Ovary (tissue), 7 donors: ENCODE measurements at regions not wholly inside any gene's neighbourhood (a gene's known extent, or its start where the extent isn't known, plus 50 kb on each side); places are given as distances from the start of the nearest gene placed in this dataset.

Source experiments
- DNase-seq, 5 donors: peaks; one replicate each; pipeline ENCODE4 v3.0.0-alpha.2; 2019 to 2020
- H3K27ac ChIP-seq, 2 donors: fragments of 200-600 bp; one replicate each; pipeline versions ENCODE4 v1.5.1 to v1.8.0; 2019 to 2022
- H3K27me3 ChIP-seq: fragments of 200-600 bp; one replicate; pipeline ENCODE4 v1.8.0; 2022
- H3K36me3 ChIP-seq: fragments of 200-600 bp; sonication (generic); one replicate; pipeline ENCODE4 v1.5.1; 2019
- H3K4me1 ChIP-seq: one replicate; pipeline ENCODE4 v1.8.1; 2013; ENCODE audit warnings: mild to moderate bottlenecking, moderate library complexity; ENCODE audit not compliant: insufficient read depth
- H3K4me3 ChIP-seq: fragments of 200-600 bp; sonication (generic); one replicate; pipeline ENCODE4 v1.5.1; 2017
- H3K9me3 ChIP-seq, 2 donors: fragments of 200-600 bp in 1 of 2; sonication (generic) in 1 of 2; one replicate each; pipeline versions ENCODE4 v1.5.1 to v1.8.1; 2013 to 2019; ENCODE audit warnings: mild to moderate bottlenecking in 1 of 2, moderate library complexity in 1 of 2
- CTCF ChIP-seq, 3 donors: fragments of 450-650 bp in 2 of 3; fragments of 200-600 bp in 1 of 3; IDR thresholded peaks; one replicate each; pipeline versions ENCODE4 v1.5.1 to v1.8.0; 2016 to 2022; ENCODE audit warnings: antibody characterized with exemption in 3 of 3, mild to moderate bottlenecking in 1 of 3
- EP300 ChIP-seq: sonication (generic); formaldehyde crosslinking; IDR thresholded peaks from one replicate; pipeline ENCODE4 v1.6.1; 2017; ENCODE audit warnings: antibody characterized with exemption
- POLR2A ChIP-seq: fragments of 450-650 bp; IDR thresholded peaks from one replicate; pipeline ENCODE4 v1.6.1; 2017; ENCODE audit warnings: antibody characterized with exemption, mild to moderate bottlenecking, moderate library complexity
- WGBS, 3 donors: extraction: QIAGEN DNeasy Blood & Tissue Kit in 1 of 3; methylation state at CpG; one replicate each; pipeline versions ENCODE4 v1.1.5 to v1.1.7; 2013 to 2017; 5-methylcytosine and 5-hydroxymethylcytosine counted together
- intact Hi-C, 4 donors: fragments of 100-400 bp; cut with DNase I; formaldehyde crosslinking; loops; one replicate each; pipeline versions ENCODE4 v1.11.0 to v1.15.1; 2022 to 2023
- donor health status: DM: no; HTN: no; CAD: no; lungs with moderate emphysema.
- donor health status: DM: no; HTN: no; CAD: no.
- donor health status: Bipolar disorder and iron deficiency.
- donor health status: DM: no; HTN: no; CAD: no.
- donor health status: DM: yes; HTN: yes; CAD: no.

- H3K9me3 ChIP-seq, result no peaks in the 10 kb centered on the region
- 28 to 30% (median 30%) methylated on average over 8 of the region's 8 CpGs for WGBS, 3 donors
- DNase-seq, result peak in 2 of 5 donors; percentile 18 to 24
- no peak overlapping the region for H3K27ac ChIP-seq
- H3K4me3 ChIP-seq, result no peak overlapping the region
- H3K27me3 ChIP-seq, result no peaks in the 10 kb centered on the region
- TF ChIP-seq POLR2A, result no peak
- TF ChIP-seq CTCF (IDR thresholded peaks at IDR 0.05), result peak in 1 of 3 donors; percentile 15
- no peak for TF ChIP-seq EP300
- intact Hi-C loops, result no loop called here
- H3K36me3 ChIP-seq, result no peaks in the 10 kb centered on the region
- H3K4me1 ChIP-seq, result no peaks in the 10 kb centered on the region
These were observed 824.0 kb downstream of the STIM2 start for GRCh38 chr4:27684610-27685011.

- no peaks in the 10 kb centered on the region for H3K27me3 ChIP-seq
- no peak for DNase-seq
- TF ChIP-seq POLR2A (no peak), CTCF (IDR thresholded peaks at IDR 0.05) (no peak)
- H3K36me3 ChIP-seq, result no peaks in the 10 kb centered on the region
- H3K4me3 ChIP-seq, result no peak overlapping the region
- H3K4me1 ChIP-seq, result no peaks in the 10 kb centered on the region
- H3K27ac ChIP-seq, result no peak overlapping the region
- H3K9me3 ChIP-seq, result no peaks in the 10 kb centered on the region
- 64 to 77% (median 70%) methylated on average over 1 of the region's 1 CpG for WGBS, 3 donors
- intact Hi-C loops, result no loop called here
These were observed 824.5 kb downstream of the STIM2 start for GRCh38 chr4:27685091-27685490.

- Histone ChIP-seq H3K9me3 (no peaks in the 10 kb centered on the region), H3K36me3 (no peaks in the 10 kb centered on the region), H3K4me3 (no peak overlapping the region), H3K27ac (no peak overlapping the region), H3K4me1 (no peaks in the 10 kb centered on the region), H3K27me3 (no peaks in the 10 kb centered on the region)
- TF ChIP-seq CTCF (IDR thresholded peaks at IDR 0.05) (no peak), EP300 (no peak), POLR2A (no peak)
- intact Hi-C loops, result no loop called here
- DNase-seq, result no peak
These were observed 825.3 kb downstream of the STIM2 start for GRCh38 chr4:27685947-27686346.

- intact Hi-C loops, result no loop called here
- H3K36me3 ChIP-seq, result no peaks in the 10 kb centered on the region
- no peaks in the 10 kb centered on the region for H3K9me3 ChIP-seq
- H3K4me3 ChIP-seq, result no peak overlapping the region
- 54 to 56% (median 55%) methylated on average over 6 of the region's 6 CpGs for WGBS, 3 donors
- H3K4me1 ChIP-seq, result no peaks in the 10 kb centered on the region
- DNase-seq, result no peak
- no peaks in the 10 kb centered on the region for H3K27me3 ChIP-seq
- no peak overlapping the region for H3K27ac ChIP-seq
- TF ChIP-seq POLR2A (no peak), EP300 (no peak), CTCF (IDR thresholded peaks at IDR 0.05) (no peak)
These were observed 831.5 kb downstream of the STIM2 start for GRCh38 chr4:27692158-27692557.
